ENCODE measurements at regions not wholly inside any gene's neighbourhood (a gene's known extent, or its start where the extent isn't known, plus 50 kb on each side); places are given as distances from the start of the nearest gene placed in this dataset.

- H3K27me3 Mint-ChIP-seq (ENCODE audit: insufficient read depth), result no peaks in the 10 kb centered on the region
- H3K4me1 Mint-ChIP-seq, result peaks cover 2% of the 10 kb centered on the region
- no peaks in the 10 kb centered on the region for H3K4me1 ChIP-seq (ENCODE audit: control insufficient read depth, insufficient read depth, low read length)
- H3K27ac Mint-ChIP-seq, result no peak overlapping the region
- no peak for TF ChIP-seq CTCF (conservative IDR thresholded peaks at IDR 0.05)
- no peaks in the 10 kb centered on the region for H3K36me3 ChIP-seq (ENCODE audit: control insufficient read depth, insufficient read depth, low read length)
- peaks cover 19% of the 10 kb centered on the region for H3K9me3 Mint-ChIP-seq
- no peaks in the 10 kb centered on the region for H3K27me3 ChIP-seq (ENCODE audit: control insufficient read depth, insufficient read depth, low read length, poor library complexity, severe bottlenecking)
- DNase-seq, result no peak
- no peak overlapping the region for H3K4me3 Mint-ChIP-seq
- H3K9ac ChIP-seq (ENCODE audit: extremely low read depth, low read length, poor library complexity, severe bottlenecking), result no peak overlapping the region
- H3K36me3 Mint-ChIP-seq (ENCODE audit: low read depth), result peaks cover 2% of the 10 kb centered on the region
- no peak overlapping the region for H3K27ac ChIP-seq (ENCODE audit: low read depth, low read length)
- H3K4me3 ChIP-seq (ENCODE audit: low read length), result no peak overlapping the region
- peaks cover 4% of the 10 kb centered on the region for H3K9me3 ChIP-seq (ENCODE audit: control insufficient read depth, low read length)
Observed at GRCh38 chr7:12517451-12517850, 53.1 kb upstream of the SCIN start.

- peaks cover 2% of the 10 kb centered on the region for H3K36me3 Mint-ChIP-seq (ENCODE audit: low read depth)
- H3K4me1 Mint-ChIP-seq, result peaks cover 2% of the 10 kb centered on the region
- no peak overlapping the region for H3K27ac ChIP-seq (ENCODE audit: low read depth, low read length)
- no peaks in the 10 kb centered on the region for H3K27me3 ChIP-seq (ENCODE audit: control insufficient read depth, insufficient read depth, low read length, poor library complexity, severe bottlenecking)
- peak; percentile 90 for TF ChIP-seq CTCF (conservative IDR thresholded peaks at IDR 0.05)
- no peak overlapping the region for H3K4me3 ChIP-seq (ENCODE audit: low read length)
- H3K9me3 ChIP-seq (ENCODE audit: control insufficient read depth, low read length), result peaks cover 4% of the 10 kb centered on the region
- H3K27ac Mint-ChIP-seq, result no peak overlapping the region
- no peaks in the 10 kb centered on the region for H3K36me3 ChIP-seq (ENCODE audit: control insufficient read depth, insufficient read depth, low read length)
- H3K27me3 Mint-ChIP-seq (ENCODE audit: insufficient read depth), result no peaks in the 10 kb centered on the region
- peaks cover 18% of the 10 kb centered on the region for H3K9me3 Mint-ChIP-seq
- H3K4me3 Mint-ChIP-seq, result no peak overlapping the region
- peak; percentile 88 for DNase-seq
- no peaks in the 10 kb centered on the region for H3K4me1 ChIP-seq (ENCODE audit: control insufficient read depth, insufficient read depth, low read length)
- no peak overlapping the region for H3K9ac ChIP-seq (ENCODE audit: extremely low read depth, low read length, poor library complexity, severe bottlenecking)
- 86 to 90% methylated on average over 2 of the region's 2 CpGs for WGBS, 2 experiments (ENCODE audit: insufficient coverage in 1 of 2, insufficient read length in 1 of 2)
Observed at GRCh38 chr7:12518920-12519681, 51.4 kb upstream of the SCIN start.

- no peak for TF ChIP-seq CTCF (conservative IDR thresholded peaks at IDR 0.05)
- Mint-ChIP-seq H3K4me1 (peaks cover 2% of the 10 kb centered on the region), H3K36me3 (ENCODE audit: low read depth) (peaks cover 2% of the 10 kb centered on the region), H3K27ac (no peak overlapping the region), H3K27me3 (ENCODE audit: insufficient read depth) (no peaks in the 10 kb centered on the region), H3K9me3 (peaks cover 18% of the 10 kb centered on the region), H3K4me3 (no peak overlapping the region)
- Histone ChIP-seq H3K9me3 (ENCODE audit: control insufficient read depth, low read length) (peaks cover 4% of the 10 kb centered on the region), H3K27me3 (ENCODE audit: control insufficient read depth, insufficient read depth, low read length, poor library complexity, severe bottlenecking) (no peaks in the 10 kb centered on the region), H3K4me1 (ENCODE audit: control insufficient read depth, insufficient read depth, low read length) (no peaks in the 10 kb centered on the region), H3K27ac (ENCODE audit: low read depth, low read length) (no peak overlapping the region), H3K9ac (ENCODE audit: extremely low read depth, low read length, poor library complexity, severe bottlenecking) (no peak overlapping the region), H3K4me3 (ENCODE audit: low read length) (no peak overlapping the region), H3K36me3 (ENCODE audit: control insufficient read depth, insufficient read depth, low read length) (no peaks in the 10 kb centered on the region)
- 40 to 67% methylated on average over 1 of the region's 1 CpG for WGBS, 2 experiments (ENCODE audit: insufficient coverage in 1 of 2, insufficient read length in 1 of 2)
- no peak for DNase-seq
Observed at GRCh38 chr7:12519682-12520009, 50.9 kb upstream of the SCIN start.

All from endodermal cell (in vitro differentiated cells).